ENCODE measurements at regions not wholly inside any gene's neighbourhood (a gene's known extent, or its start where the extent isn't known, plus 50 kb on each side); places are given as distances from the start of the nearest gene placed in this dataset.

GRCh38 chr6:40281402-40281801, 305.8 kb downstream of the LRFN2 start:
- no peaks in the 10 kb centered on the region for H3K4me1 ChIP-seq
- H3K9me3 ChIP-seq = no peaks in the 10 kb centered on the region
- TF ChIP-seq CTCF (IDR thresholded peaks at IDR 0.05) = no peak
- H3K27ac ChIP-seq = no peak overlapping the region
- no peaks in the 10 kb centered on the region for H3K36me3 ChIP-seq
- intact Hi-C loops (cut with DNase I; ENCODE audit: low total_unique reads) = no loop called here
- peaks cover 0 to 9% of the 10 kb centered on the region in 2 donors for H3K27me3 ChIP-seq
- DNase-seq = no peak
- H3K4me3 ChIP-seq = no peak overlapping the region

GRCh38 chr6:40280231-40280630, 306.9 kb downstream of the LRFN2 start:
- TF ChIP-seq CTCF (IDR thresholded peaks at IDR 0.05) = no peak
- Histone ChIP-seq H3K36me3 (no peaks in the 10 kb centered on the region), H3K9me3 (no peaks in the 10 kb centered on the region), H3K27ac (no peak overlapping the region), H3K4me1 (no peaks in the 10 kb centered on the region), H3K27me3 (no peaks in the 10 kb centered on the region), H3K4me3 (no peak overlapping the region)
- DNase-seq = no peak
- intact Hi-C loops (cut with DNase I; ENCODE audit: low total_unique reads) = no loop called here

- Histone ChIP-seq H3K4me1 (no peaks in the 10 kb centered on the region), H3K27me3 (no peaks in the 10 kb centered on the region), H3K4me3 (no peak overlapping the region), H3K9me3 (peaks cover 0 to 6% (median 0%) of the 10 kb centered on the region in 3 donors), H3K27ac (no peak overlapping the region), H3K36me3 (no peaks in the 10 kb centered on the region)
- DNase-seq = no peak
- intact Hi-C loops (cut with DNase I; ENCODE audit: low total_unique reads) = no loop called here
- no peak for TF ChIP-seq CTCF (IDR thresholded peaks at IDR 0.05)
Observed at GRCh38 chr6:40276141-40276540, 311.0 kb downstream of the LRFN2 start.

GRCh38 chr6:40274058-40274457, 313.1 kb downstream of the LRFN2 start:
- H3K4me1 ChIP-seq = no peaks in the 10 kb centered on the region
- TF ChIP-seq CTCF (IDR thresholded peaks at IDR 0.05) = no peak
- H3K27ac ChIP-seq = no peak overlapping the region
- intact Hi-C loops (cut with DNase I; ENCODE audit: low total_unique reads) = no loop called here
- H3K36me3 ChIP-seq = no peaks in the 10 kb centered on the region
- H3K4me3 ChIP-seq = no peak overlapping the region
- no peak for DNase-seq
- peaks cover 0 to 2% of the 10 kb centered on the region in 2 donors for H3K27me3 ChIP-seq
- H3K9me3 ChIP-seq = peaks cover 0 to 6% (median 0%) of the 10 kb centered on the region in 3 donors

- peaks cover 0 to 2% of the 10 kb centered on the region in 2 donors for H3K27me3 ChIP-seq
- no peak overlapping the region for H3K27ac ChIP-seq
- intact Hi-C loops (cut with DNase I; ENCODE audit: low total_unique reads) = no loop called here
- peaks cover 0 to 6% (median 0%) of the 10 kb centered on the region in 3 donors for H3K9me3 ChIP-seq
- H3K36me3 ChIP-seq = no peaks in the 10 kb centered on the region
- H3K4me3 ChIP-seq = no peak overlapping the region
- TF ChIP-seq CTCF (IDR thresholded peaks at IDR 0.05) = no peak
- no peaks in the 10 kb centered on the region for H3K4me1 ChIP-seq
- DNase-seq = no peak
Observed at GRCh38 chr6:40268614-40269013, 318.6 kb downstream of the LRFN2 start.

GRCh38 chr6:40268166-40268565, 319.0 kb downstream of the LRFN2 start:
- intact Hi-C loops (cut with DNase I; ENCODE audit: low total_unique reads) = no loop called here
- no peaks in the 10 kb centered on the region for H3K4me1 ChIP-seq
- H3K4me3 ChIP-seq = no peak overlapping the region
- no peak for TF ChIP-seq CTCF (IDR thresholded peaks at IDR 0.05)
- DNase-seq = no peak
- no peaks in the 10 kb centered on the region for H3K36me3 ChIP-seq
- H3K27me3 ChIP-seq = peaks cover 0 to 2% of the 10 kb centered on the region in 2 donors
- H3K9me3 ChIP-seq = peaks cover 0 to 5% (median 0%) of the 10 kb centered on the region in 3 donors
- no peak overlapping the region for H3K27ac ChIP-seq

All from tibial artery (tissue), 4 donors.